HG02763 (cell line): ENCODE measurements at regions not wholly inside any gene's neighbourhood (a gene's known extent, or its start where the extent isn't known, plus 50 kb on each side); places are given as distances from the start of the nearest gene placed in this dataset.

Source experiments
- ATAC-seq: cut with Tn5 transposase; IDR thresholded peaks from one replicate; pipeline ENCODE4 v1.9.1; 2021; ENCODE audit warnings: mild to moderate bottlenecking, moderate library complexity; ENCODE audit not compliant: unreplicated experiment

- ATAC-seq = no peak
Observed at GRCh38 chr16:51556694-51557340, 405.7 kb upstream of the SALL1 start.

DNA sequence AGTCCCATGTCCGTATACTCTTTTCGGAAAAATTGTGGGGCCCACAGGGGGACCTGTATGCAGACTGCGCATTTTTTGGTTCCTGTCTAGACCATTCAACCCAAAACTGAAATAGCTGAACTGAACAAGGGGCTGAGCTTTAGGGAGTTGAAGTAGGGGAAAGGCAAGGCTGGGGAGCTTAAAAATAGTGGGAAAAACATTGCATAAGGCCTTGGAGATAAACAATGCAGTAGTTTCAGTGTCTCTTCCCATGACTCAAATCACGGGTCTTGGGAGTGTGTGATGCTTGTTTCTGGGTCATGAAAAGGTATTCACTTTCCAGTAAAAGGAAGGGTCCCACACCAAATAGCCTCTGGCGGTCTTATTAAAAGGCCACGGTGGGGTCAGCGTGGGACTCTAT is 402.8 kb upstream of the SALL1 start:
- ATAC-seq = no peak

DNA sequence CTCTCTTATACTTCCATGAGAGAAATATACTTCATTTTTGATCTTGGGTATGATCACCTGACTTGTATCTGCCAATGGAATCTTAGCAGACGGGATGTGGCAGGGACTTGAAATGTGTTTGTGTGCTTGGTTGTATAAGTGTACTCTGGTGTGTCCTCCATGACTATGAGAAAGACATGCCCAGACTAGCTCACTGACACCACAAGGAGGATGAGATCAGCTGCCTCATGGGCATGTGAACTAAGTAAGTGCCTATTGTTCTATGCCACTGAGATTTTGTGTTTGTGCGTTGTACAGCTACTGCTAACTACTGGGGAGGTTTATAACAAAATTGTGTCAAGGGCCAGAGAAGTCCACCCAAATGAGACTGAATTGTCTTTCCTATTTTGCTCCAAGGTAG is 402.2 kb upstream of the SALL1 start:
- ATAC-seq = no peak

DNA sequence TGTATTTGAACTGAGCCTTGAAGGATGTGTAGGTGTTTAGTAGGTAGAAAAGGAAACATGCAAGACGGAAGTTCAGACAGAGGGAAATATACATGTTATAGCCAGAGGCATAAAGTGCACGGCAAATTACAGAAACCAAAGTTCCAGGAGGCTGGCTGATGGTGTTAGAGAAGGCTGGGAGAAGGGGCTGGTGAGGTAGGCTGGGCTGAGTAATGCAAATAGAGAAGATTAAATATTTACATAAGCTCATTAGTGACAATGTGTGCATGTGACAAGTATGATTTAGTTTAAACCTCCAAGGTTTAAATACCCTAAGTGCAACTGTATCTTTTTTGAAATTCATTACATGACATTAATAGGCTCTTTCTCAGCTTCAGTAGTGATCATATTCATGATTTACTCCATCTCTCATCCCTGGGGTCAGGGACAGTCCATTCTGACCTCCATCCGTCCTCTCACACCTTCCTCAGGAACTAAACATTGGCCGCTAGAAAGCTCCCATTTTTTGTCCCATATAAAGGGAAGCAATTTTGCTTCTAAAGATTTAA is 399.8 kb upstream of the SALL1 start:
- ATAC-seq = no peak

DNA sequence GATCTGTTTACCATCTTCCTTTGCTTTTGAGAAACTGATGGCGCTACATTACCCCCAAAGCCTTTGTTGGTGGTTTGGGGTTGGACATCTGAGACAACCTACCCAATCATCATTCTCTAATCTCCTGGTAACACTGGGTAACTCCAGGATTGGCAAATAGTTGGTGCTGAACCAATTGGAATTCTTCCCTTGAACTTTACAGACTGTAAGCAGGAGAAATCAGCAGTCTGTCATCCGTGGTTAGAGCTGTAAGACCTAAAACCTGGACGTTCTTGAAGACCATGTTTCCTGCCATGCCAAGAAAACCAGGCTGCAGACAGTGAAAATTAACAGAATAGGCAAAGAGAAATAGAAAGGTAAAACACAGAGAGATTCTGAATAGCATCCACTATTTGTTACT is 398.8 kb upstream of the SALL1 start:
- ATAC-seq = no peak

DNA sequence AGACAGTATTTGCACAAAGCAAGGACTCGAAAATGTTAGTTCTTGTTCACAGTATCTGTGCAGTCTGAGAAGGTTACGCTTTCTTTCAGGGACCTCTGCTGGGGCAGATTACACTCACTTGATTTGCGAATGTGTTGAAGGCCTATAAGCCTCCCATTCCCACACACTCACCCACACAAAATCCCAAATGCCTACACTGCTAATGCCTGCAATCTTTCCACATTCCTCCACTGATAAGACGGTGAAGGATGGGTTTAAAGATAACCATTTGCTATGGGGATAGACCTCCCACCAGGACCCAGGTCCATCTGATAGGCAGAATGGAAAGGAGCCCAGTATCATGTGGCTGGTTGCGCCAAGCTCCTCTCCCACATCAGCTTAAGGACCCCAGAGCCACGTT is 394.9 kb upstream of the SALL1 start:
- no peak for ATAC-seq

GRCh38 chr16:51544851-51545467 is 393.9 kb upstream of the SALL1 start:
- no peak for ATAC-seq

DNA sequence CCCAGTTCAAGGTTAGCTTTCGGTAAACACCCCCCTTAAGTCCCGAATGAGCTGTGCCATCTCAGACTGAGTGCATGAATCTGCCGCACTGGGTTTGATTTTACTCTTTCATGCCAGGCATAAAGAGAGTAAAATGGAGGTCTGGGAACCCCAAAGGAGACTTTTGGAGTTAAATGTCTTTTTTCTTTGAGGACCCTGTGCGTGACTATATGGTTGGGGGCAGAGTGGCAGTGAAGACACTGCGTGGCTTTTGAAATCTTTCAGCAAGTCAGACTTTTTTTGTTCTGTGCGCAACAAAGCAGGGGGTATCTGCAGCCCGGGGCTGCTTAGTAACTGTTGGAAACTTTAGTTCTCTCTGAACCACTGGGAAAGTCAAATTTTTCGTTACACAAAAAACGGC is 392.9 kb upstream of the SALL1 start:
- ATAC-seq = no peak

DNA sequence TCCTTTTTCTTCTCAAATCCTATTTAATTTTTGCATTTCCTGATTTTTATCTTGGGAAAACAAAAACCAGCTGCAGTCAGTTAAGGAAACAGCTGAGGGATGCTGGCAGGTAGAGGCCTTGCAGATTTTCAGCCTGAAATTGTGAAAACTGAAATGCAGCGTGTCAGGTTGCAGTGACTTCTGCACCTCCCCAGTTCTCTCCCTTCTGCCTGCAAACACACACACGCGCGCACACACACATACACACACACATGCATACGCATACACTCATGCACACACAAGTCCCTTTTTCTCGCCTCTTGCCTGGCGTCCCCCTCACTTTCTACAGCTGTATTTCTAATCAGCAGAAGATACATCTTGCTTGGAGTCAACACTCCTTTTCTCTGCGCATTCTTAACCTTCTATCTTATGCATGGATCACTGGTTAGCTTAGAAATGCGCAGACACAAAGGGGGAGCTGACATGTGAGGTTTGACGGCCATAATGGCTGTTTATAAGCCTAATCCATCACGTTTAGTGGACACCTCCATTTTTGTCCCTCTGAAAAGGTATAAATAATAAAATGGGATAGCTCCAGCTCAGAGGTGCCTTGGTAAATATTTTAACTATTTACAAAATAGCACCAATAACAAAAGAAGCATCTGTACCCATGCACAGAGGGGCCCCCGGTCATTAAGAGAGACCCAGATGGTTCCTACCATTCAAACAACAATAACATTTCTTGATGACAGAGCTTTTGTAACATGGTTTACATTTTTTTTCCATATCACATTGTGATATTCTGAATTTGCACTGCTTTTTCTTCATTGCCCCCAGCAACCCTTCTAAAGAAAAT is 392.1 kb upstream of the SALL1 start:
- ATAC-seq = no peak

DNA sequence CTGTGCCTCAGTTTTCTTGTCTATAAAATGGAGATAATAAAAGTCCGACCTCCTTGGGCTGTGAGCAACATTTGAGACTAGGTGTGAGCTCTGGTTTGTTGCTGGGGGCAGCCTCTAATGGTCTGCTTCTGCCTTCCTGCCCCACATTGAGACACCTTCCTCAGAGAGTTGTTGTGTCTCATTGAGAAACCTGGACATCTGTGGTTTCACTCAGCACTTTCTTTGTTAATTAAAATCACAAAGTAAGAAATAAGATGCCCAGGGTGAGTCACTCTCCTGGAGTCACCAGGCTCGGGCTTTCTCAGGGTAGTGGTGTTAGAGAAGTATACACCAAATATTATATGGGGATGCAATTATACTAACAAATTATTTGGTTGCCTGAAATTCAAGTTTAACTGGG is 389.2 kb upstream of the SALL1 start:
- ATAC-seq = no peak

GRCh38 chr16:51538707-51539498 is 387.8 kb upstream of the SALL1 start:
- no peak for ATAC-seq

DNA sequence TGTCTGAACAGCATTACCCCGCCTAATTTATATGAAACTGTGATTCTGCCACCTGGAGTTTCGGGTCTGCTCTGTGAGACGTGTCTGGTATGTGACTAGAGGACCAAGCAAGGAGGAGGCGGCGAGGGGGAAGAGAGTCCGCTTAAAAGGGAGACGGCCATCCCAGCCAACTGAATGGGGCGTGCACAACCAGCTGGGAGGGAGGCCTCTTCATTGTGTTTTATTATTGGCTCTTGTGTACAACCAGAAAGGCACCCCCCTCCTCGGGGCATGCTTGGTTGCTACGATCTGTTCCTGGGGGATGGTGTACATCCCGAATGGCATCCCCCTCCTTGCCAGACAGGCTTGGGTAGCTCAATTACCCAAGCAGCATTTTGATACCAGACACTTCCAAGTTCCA is 384.5 kb upstream of the SALL1 start:
- ATAC-seq = no peak

DNA sequence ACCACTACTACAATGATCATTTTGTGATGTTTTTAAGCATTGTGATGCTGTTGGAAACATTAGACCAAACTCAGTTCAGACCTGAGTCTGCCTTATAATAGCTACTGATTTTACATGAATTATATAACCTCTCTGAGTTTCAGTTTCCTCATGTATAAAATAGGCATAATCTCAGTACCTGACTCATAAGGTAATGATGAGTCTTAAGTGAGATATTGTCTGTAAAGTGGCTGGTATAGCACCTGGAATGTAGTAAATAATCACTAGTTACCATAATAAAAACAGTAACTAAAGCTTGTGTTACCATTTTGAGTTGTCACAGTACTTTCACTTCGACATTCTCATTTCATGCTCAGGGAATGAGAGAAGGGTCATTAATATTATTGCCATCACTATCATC is 381.5 kb upstream of the SALL1 start:
- ATAC-seq = no peak

DNA sequence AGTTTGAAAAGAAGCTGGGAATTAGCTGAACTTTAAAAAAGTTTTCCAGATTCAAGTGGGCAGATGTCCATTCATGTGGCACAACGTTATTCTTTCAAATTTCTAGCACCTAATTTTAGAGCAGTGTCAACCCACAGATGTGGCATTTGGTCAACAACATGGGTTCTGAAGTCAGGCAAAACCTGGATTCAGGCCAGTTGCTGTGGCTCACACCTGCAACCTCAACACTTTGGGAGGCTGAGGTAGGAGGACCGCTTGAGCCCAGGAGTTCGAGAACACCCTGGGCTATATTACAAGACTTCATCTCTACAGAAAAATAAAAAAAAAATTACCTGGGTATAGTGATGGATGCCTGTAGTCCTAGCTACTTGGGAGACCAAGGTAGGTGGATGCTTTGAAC is 380.2 kb upstream of the SALL1 start:
- ATAC-seq = no peak

DNA sequence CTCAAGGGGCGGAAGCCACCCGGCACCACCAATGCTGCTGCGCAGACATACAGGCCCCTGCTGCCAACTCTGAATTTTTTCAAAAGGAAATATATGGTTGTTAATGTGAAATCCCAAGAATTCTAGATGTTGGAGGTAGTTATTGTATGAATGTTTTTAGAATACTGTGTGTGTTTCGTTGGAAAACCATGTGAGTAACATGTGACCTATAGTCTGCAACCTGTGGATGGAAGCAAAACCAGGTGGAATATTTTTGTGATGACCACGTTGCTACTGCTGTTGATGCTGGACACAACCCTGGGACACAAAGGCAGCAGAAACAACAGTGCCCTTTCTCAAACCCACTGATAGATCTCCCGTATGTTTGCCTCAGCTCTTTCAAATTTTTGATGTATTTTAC is 376.3 kb upstream of the SALL1 start:
- no peak for ATAC-seq

GRCh38 chr16:51526621-51527020 is 375.6 kb upstream of the SALL1 start:
- ATAC-seq = no peak

DNA sequence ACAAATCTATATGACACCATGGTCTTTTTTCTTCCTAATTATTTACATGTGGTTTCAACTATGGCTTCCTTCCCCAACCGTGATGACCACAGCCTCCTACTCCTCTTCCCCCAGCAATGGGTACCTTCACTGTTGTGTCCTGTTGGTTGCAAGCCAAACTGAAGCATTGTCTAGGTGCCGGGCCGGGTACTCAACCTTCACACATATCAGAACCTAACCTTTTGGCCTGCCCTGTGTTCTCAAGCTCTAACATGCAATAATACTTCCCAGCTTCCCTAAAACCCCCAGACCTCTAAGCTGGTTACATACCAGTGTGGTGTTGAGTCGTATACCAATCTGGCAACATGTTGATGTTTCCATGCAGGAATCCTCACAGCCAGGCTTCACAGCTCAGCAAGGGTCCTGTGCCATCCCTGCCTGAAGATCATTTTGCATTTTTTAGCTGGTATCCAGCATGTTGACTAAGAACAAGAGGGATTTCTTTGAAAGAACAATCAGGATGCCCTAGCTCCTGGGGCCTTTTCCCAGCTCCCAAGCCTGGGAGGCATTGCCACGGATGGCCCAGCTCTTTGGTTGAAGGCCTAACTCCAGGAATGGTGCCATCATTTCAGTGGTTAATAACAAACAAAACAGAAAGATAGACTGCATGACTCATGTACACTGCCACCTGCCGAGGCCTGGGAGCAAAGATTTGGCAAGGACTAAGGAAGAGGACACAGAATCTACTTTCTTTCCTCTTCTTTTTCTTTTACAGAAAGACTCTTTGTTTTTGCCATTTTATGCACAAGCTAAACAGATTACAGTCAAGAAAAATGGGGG is 373.7 kb upstream of the SALL1 start:
- no peak for ATAC-seq

DNA sequence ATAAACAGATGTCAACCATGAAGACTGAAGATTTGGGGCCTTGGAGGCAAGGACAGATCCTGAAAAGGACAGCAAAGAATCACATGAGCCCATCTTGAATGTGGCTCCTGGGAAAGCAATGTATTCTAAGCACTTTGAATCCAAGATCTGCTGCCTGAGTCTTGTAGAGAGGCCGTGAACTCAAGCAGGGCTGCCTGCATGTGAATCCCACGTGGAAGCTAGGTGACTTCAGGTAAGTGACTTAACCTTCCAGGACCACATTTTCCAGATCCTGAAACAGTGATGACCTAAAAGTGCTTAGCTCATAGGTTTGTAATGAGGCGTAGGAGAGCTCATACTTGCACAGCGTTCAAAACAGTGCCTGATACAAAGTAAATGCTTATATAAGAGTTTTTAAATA is 373.0 kb upstream of the SALL1 start:
- ATAC-seq = no peak

- no peak for ATAC-seq
Observed at GRCh38 chr16:51523400-51523799, 372.3 kb upstream of the SALL1 start.

DNA sequence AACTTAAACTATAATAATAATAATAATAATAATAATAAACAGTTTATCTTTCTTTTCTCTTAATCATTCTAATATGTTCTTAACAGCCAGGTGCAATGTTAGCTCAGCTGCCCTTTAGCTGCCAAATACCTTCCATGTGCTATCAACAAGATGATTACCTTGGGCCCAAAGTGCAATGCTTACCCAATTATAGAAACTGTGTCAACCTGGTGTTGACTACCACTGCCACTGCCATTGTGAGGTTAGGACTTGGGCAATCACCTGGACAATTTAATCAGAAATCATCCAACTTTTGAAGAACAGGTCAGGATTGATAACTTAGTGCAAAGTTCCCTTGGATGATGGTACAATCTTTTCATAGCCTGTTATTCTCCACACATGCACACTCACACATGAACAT is 371.8 kb upstream of the SALL1 start:
- ATAC-seq = no peak
